HUES6 (cell line): ENCODE measurements at regions not wholly inside any gene's neighbourhood (a gene's known extent, or its start where the extent isn't known, plus 50 kb on each side); places are given as distances from the start of the nearest gene placed in this dataset.
"Not testable (repeated sequence)": the region's sequence is repeated elsewhere in the genome, so short reads cannot be mapped to it uniquely, and the experiment has no call there.

Experiments used
- H3K27ac ChIP-seq: 2 replicates; pipeline ENCODE4 v1.7.0; 2013; ENCODE audit warnings: low read depth, mild to moderate bottlenecking, low read length, inconsistent platforms
- H3K27me3 ChIP-seq: 2 replicates; pipeline ENCODE4 v1.6.1; 2013; ENCODE audit warnings: low read length; ENCODE audit not compliant: control insufficient read depth, insufficient read depth
- H3K36me3 ChIP-seq: 2 replicates; pipeline ENCODE4 v1.6.1; 2013; ENCODE audit warnings: low read length; ENCODE audit not compliant: control insufficient read depth, insufficient read depth
- H3K4me1 ChIP-seq: 2 replicates; pipeline ENCODE4 v1.6.1; 2013; ENCODE audit warnings: low read length; ENCODE audit not compliant: control insufficient read depth, insufficient read depth
- H3K4me3 ChIP-seq: 2 replicates; pipeline ENCODE4 v1.5.1; 2013; ENCODE audit warnings: low read depth, low read length
- H3K9ac ChIP-seq: one replicate; pipeline ENCODE4 v1.6.1; 2013; ENCODE audit warnings: mild to moderate bottlenecking, low read length
- H3K9me3 ChIP-seq: 2 replicates; pipeline ENCODE4 v1.6.1; 2013; ENCODE audit warnings: low read depth, low read length; ENCODE audit not compliant: control insufficient read depth, insufficient read depth

- Histone ChIP-seq H3K9ac (no peak overlapping the region), H3K36me3 (no peaks in the 10 kb centered on the region), H3K4me3 (no peak overlapping the region), H3K9me3 (no peaks in the 10 kb centered on the region), H3K4me1 (peaks cover 8% of the 10 kb centered on the region), H3K27me3 (no peaks in the 10 kb centered on the region), H3K27ac (no peak overlapping the region)
Observed at GRCh38 chr1:73306899-73307555, 890.9 kb downstream of the LRRIQ3 start.

- Histone ChIP-seq H3K27me3 (no peaks in the 10 kb centered on the region), H3K9me3 (peaks cover 17% of the 10 kb centered on the region), H3K27ac (no peak overlapping the region), H3K4me1 (no peaks in the 10 kb centered on the region), H3K36me3 (no peaks in the 10 kb centered on the region), H3K4me3 (no peak overlapping the region), H3K9ac (no peak overlapping the region)
Observed at GRCh38 chr1:73273886-73274285, 924.1 kb downstream of the LRRIQ3 start.

GRCh38 chr1:73245196-73245595 lies 952.8 kb downstream of the LRRIQ3 start:
- H3K4me3 ChIP-seq, H3K4me1 ChIP-seq: not testable (repeated sequence)

DNA sequence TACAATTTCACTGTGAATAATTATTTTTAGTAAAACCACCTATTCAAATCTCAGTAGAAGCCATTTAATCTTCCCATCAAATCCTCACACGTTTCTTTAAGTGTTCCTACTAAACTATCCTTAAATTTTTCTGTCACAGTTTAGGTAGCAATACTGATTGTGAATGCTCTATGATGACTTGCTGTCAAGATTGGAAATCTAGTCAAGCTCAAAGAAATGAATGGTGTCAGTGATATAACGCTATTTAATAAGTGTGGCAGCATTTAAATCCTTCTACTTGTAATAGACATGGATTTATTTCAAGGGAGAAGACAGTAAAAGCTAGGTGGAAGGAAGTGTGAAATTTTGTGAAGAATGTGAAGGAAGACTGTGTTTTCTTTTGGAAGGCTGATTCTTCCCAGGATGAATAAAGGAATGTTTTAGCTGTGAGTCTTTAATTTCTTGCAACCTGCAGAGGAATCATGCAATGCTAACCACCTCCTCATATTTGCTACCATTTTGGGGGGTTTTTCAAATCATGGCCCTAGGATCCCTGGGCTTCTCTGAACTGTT lies 936.7 kb upstream of the NEGR1 start:
- no peak overlapping the region for H3K9ac ChIP-seq
- H3K4me3 ChIP-seq = no peak overlapping the region
- no peaks in the 10 kb centered on the region for H3K4me1 ChIP-seq
- no peaks in the 10 kb centered on the region for H3K27me3 ChIP-seq
- peaks cover 18% of the 10 kb centered on the region for H3K9me3 ChIP-seq
- no peak overlapping the region for H3K27ac ChIP-seq
- H3K36me3 ChIP-seq = no peaks in the 10 kb centered on the region

More at GRCh38 chr1:73245196-73245595, 952.8 kb downstream of the LRRIQ3 start:
- peaks cover 24% of the 10 kb centered on the region for H3K9me3 ChIP-seq
- H3K27ac ChIP-seq, H3K27me3 ChIP-seq, H3K9ac ChIP-seq, H3K36me3 ChIP-seq: not testable (repeated sequence)

GRCh38 chr1:73205294-73205973 lies 923.1 kb upstream of the NEGR1 start:
- H3K4me1 ChIP-seq = no peaks in the 10 kb centered on the region
- H3K27ac ChIP-seq = no peak overlapping the region
- H3K27me3 ChIP-seq = no peaks in the 10 kb centered on the region
- H3K4me3 ChIP-seq = no peak overlapping the region
- H3K36me3 ChIP-seq = no peaks in the 10 kb centered on the region
- 0 out of 2 replicates have a peak, but pooled peaks cover 6% of the 10 kb centered on the region for H3K9me3 ChIP-seq
- no peak overlapping the region for H3K9ac ChIP-seq

DNA sequence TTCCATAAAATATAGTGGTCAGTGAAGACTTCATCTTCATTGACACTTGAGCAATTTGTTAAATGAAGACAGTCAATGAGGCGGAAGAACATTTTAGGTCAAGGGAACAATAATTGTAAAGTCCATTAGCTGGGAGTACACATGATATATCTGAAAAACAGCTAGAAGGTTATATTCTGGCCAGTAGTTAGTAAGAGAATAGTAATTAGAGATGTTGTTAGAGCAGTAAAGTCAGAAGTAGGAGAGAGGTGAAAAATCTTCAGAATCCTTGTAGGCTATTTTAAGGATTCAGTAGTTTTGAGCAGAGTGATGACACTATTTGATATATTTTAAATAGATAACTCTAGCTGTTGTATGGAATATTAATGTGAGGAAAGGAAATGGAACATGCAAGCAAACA lies 915.6 kb upstream of the NEGR1 start:
- Histone ChIP-seq H3K9ac (no peak overlapping the region), H3K36me3 (no peaks in the 10 kb centered on the region), H3K27me3 (no peaks in the 10 kb centered on the region), H3K4me1 (no peaks in the 10 kb centered on the region), H3K9me3 (no peaks in the 10 kb centered on the region; the same call in 1 of the 2 replicates), H3K4me3 (no peak overlapping the region), H3K27ac (no peak overlapping the region)

DNA sequence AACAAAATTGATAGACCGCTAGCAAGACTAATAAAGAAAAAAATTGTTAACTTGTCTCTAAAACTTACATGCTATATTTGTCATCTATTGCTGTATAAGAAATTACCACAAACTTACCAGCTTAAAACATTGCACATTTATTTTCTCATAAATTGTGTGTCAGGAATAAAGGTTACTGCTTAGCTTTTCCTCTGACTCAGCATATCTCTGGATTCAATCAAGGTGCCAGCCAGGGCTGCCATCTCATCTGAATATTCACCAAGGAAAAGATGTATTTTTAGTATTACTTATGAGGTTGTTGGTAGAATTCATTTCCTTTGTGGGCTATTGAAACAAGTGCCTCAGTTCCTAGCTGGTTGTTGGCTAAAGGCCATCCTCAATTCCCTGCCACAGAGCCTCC lies 912.6 kb upstream of the NEGR1 start:
- Histone ChIP-seq H3K27me3 (no peaks in the 10 kb centered on the region), H3K9me3 (no peaks in the 10 kb centered on the region; the same call in 1 of the 2 replicates), H3K4me3 (no peak overlapping the region)

GRCh38 chr1:73183581-73183980 lies 901.2 kb upstream of the NEGR1 start:
- H3K9me3 ChIP-seq, H3K4me3 ChIP-seq, H3K27me3 ChIP-seq, H3K9ac ChIP-seq, H3K36me3 ChIP-seq, H3K27ac ChIP-seq, H3K4me1 ChIP-seq: not testable (repeated sequence)

More for the DNA sequence above, 912.6 kb upstream of the NEGR1 start:
- no peak overlapping the region for H3K9ac ChIP-seq
- no peaks in the 10 kb centered on the region for H3K36me3 ChIP-seq
- no peak overlapping the region for H3K27ac ChIP-seq
- H3K4me1 ChIP-seq = no peaks in the 10 kb centered on the region

GRCh38 chr1:73181190-73181540 lies 898.8 kb upstream of the NEGR1 start:
- H3K27ac ChIP-seq = no peak overlapping the region

DNA sequence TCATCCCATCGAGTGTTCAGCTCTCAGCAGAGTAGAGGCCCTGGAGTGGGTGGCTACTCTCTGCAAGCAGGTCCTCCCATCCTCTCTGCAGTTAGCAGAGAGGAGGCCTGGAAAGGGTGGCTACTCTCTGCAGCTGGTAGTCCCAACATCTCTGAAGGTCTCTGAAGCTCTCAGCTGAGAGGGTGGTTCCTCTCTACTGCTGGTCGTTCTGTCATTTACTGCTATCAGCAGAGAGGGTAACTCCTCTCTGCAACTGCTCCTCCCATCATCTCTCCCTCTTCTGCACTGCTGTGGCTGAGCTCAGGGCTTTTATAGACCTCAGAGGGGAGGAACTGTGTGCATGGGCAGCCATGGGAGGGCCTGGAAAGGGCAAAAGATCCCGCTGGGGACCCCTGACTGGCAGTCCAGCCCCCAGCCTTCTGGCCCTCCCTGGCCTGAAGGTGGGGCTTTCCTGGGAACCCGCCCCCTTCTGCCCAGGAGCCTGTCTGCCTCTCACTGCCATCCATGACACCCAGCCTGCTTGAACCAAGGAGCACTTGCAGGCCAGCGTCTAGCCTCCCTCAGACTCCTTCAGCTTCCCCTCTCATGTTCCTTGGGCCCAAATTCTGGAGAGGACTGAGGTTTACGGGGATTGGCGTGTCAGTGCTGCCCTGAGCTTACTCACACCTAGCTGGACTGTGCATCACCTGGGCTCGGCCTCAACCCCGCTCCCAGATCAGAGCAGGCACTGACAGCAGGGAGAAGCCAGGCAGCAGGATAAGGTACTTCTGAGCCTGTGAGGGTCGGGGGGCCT lies 898.3 kb upstream of the NEGR1 start:
- no peak overlapping the region for H3K4me3 ChIP-seq
- H3K9me3 ChIP-seq = no peaks in the 10 kb centered on the region
- H3K9ac ChIP-seq = no peak overlapping the region
- H3K36me3 ChIP-seq = no peaks in the 10 kb centered on the region
- no peaks in the 10 kb centered on the region for H3K27me3 ChIP-seq
- H3K27ac ChIP-seq = no peak overlapping the region
- H3K4me1 ChIP-seq = peaks cover 14% of the 10 kb centered on the region; the same call in 1 of the 2 replicates

More at GRCh38 chr1:73181190-73181540, 898.8 kb upstream of the NEGR1 start:
- H3K4me3 ChIP-seq = no peak overlapping the region
- no peaks in the 10 kb centered on the region for H3K9me3 ChIP-seq
- H3K9ac ChIP-seq = no peak overlapping the region
- H3K27me3 ChIP-seq = no peaks in the 10 kb centered on the region
- no peaks in the 10 kb centered on the region for H3K36me3 ChIP-seq
- peaks cover 10% of the 10 kb centered on the region; the same call in 1 of the 2 replicates for H3K4me1 ChIP-seq

DNA sequence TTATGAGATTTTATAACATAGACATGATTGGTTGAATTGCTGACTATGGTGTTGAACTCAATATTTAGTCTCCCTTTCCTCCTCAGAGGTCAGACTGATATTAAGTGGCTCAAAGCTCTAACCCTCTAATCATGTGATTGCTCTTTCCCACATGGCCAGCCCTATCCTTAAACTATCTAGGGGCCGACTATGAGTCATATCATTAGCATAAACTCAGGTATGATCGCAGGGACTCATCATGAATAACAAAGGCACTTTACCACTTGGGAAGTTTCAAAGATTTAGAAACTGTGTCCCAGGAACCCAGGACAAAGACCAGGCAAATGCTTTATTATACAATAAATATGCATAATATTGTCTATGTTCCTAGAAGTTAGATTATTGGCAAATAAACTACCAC lies 894.6 kb upstream of the NEGR1 start:
- Histone ChIP-seq H3K36me3 (no peaks in the 10 kb centered on the region), H3K27ac (no peak overlapping the region), H3K4me3 (no peak overlapping the region), H3K9me3 (no peaks in the 10 kb centered on the region), H3K27me3 (no peaks in the 10 kb centered on the region), H3K4me1 (peaks cover 15% of the 10 kb centered on the region; the same call in 1 of the 2 replicates), H3K9ac (no peak overlapping the region)
